GM23338 (cell line): ENCODE measurements at regions not wholly inside any gene's neighbourhood (a gene's known extent, or its start where the extent isn't known, plus 50 kb on each side); places are given as distances from the start of the nearest gene placed in this dataset.
"Not testable (repeated sequence)": the region's sequence is repeated elsewhere in the genome, so short reads cannot be mapped to it uniquely, and the experiment has no call there.

Experiments used
- ATAC-seq: fragments of 200-7000 bp; cut with Tn5 transposase; 3 replicates; pipeline ENCODE4 v1.9.1; 2020
- DNase-seq: peaks from one replicate; pipeline ENCODE4 v3.0.0-alpha.2; 2015; ENCODE audit warnings: low spot score
- H2AFZ ChIP-seq: fragments of 200-600 bp; sonication (generic); 2 replicates; pipeline ENCODE4 v1.8.0; 2016; ENCODE audit warnings: antibody characterized with exemption, mild to moderate bottlenecking, moderate library complexity
- H3F3A ChIP-seq: fragments of 200-600 bp; sonication (generic); replicated peaks from 2 replicates; pipeline ENCODE4 v1.8.0; 2017; ENCODE audit warnings: antibody characterized with exemption, mixed run types, low read depth
- H3K27ac ChIP-seq: fragments of 200-600 bp; sonication (generic); 2 replicates; pipeline ENCODE4 v1.6.1; 2016; ENCODE audit warnings: low read depth
- H3K27me3 ChIP-seq: fragments of 200-600 bp; sonication (generic); 2 replicates; pipeline ENCODE4 v1.8.0; 2016; ENCODE audit warnings: mild to moderate bottlenecking, mixed run types, moderate library complexity; ENCODE audit not compliant: insufficient read depth
- H3K36me3 ChIP-seq: fragments of 200-600 bp; sonication (generic); 2 replicates; pipeline ENCODE4 v1.8.0; 2016; ENCODE audit warnings: mild to moderate bottlenecking; ENCODE audit not compliant: insufficient read depth
- H3K4me1 ChIP-seq: fragments of 200-600 bp; sonication (generic); 2 replicates; pipeline ENCODE4 v1.8.0; 2016; ENCODE audit warnings: mild to moderate bottlenecking, moderate library complexity; ENCODE audit not compliant: insufficient read depth
- H3K4me2 ChIP-seq: fragments of 200-600 bp; sonication (generic); 2 replicates; pipeline ENCODE4 v1.7.1; 2017; ENCODE audit warnings: mixed run types
- H3K4me3 ChIP-seq: fragments of 200-600 bp; sonication (generic); 2 replicates; pipeline ENCODE4 v1.6.1; 2016; ENCODE audit warnings: mixed run types
- H3K79me2 ChIP-seq: fragments of 200-600 bp; sonication (generic); replicated peaks from 2 replicates; pipeline ENCODE4 v1.8.0; 2017; ENCODE audit warnings: mild to moderate bottlenecking; ENCODE audit not compliant: insufficient read depth
- H3K9me2 ChIP-seq: fragments of 200-600 bp; sonication (generic); 2 replicates; pipeline ENCODE4 v1.8.0; 2017; ENCODE audit not compliant: insufficient read depth
- H4K20me1 ChIP-seq: fragments of 200-600 bp; sonication (generic); replicated peaks from 2 replicates; pipeline ENCODE4 v1.8.0; 2017; ENCODE audit warnings: mild to moderate bottlenecking; ENCODE audit not compliant: insufficient read depth
- H3K27ac Mint-ChIP-seq: 2 replicates; pipeline ENCODE4 v1.8.0; 2020; ENCODE audit warnings: inconsistent platforms, mild to moderate bottlenecking, moderate library complexity, mixed read lengths
- H3K27me3 Mint-ChIP-seq: 3 replicates; pipeline ENCODE4 v1.8.0; 2022; ENCODE audit warnings: low read depth, mild to moderate bottlenecking, moderate library complexity, mixed read lengths, inconsistent platforms; ENCODE audit not compliant: insufficient read depth, poor library complexity
- H3K36me3 Mint-ChIP-seq: 3 replicates; pipeline ENCODE4 v1.8.0; 2021; ENCODE audit warnings: low read depth, mild to moderate bottlenecking, inconsistent platforms, moderate library complexity, mixed read lengths
- H3K4me1 Mint-ChIP-seq: 3 replicates; pipeline ENCODE4 v1.8.0; 2020; ENCODE audit warnings: mild to moderate bottlenecking, inconsistent platforms, mixed read lengths
- H3K4me3 Mint-ChIP-seq: 3 replicates; pipeline ENCODE4 v1.8.0; 2021; ENCODE audit warnings: moderate library complexity, mild to moderate bottlenecking, inconsistent platforms, mixed read lengths
- H3K9me3 Mint-ChIP-seq: 3 replicates; pipeline ENCODE4 v1.8.0; 2020; ENCODE audit warnings: moderate library complexity, mild to moderate bottlenecking, inconsistent platforms, mixed read lengths
- CREB1 ChIP-seq: fragments of 250-450 bp; sonication (Bioruptor Pico); IDR thresholded peaks from 2 replicates; pipeline ENCODE4 v1.5.0; 2020; ENCODE audit warnings: low read depth, mild to moderate bottlenecking, moderate library complexity
- CTCF ChIP-seq, 2 experiments: fragments of 200-600 bp in 1 of 2; sonication (generic) in 1 of 2; conservative IDR thresholded peaks; 2 replicates each; pipeline versions ENCODE4 v1.5.1 to v1.6.1; 2016 to 2017; ENCODE audit warnings: antibody characterized with exemption in 2 of 2, low read depth in 2 of 2, mild to moderate bottlenecking in 2 of 2, moderate library complexity in 1 of 2
- ETS1 ChIP-seq: IDR thresholded peaks from 2 replicates; pipeline ENCODE4 v1.6.1; 2016; ENCODE audit warnings: antibody characterized with exemption
- EZH2 ChIP-seq: fragments of 200-600 bp; sonication (generic); IDR thresholded peaks from one replicate; pipeline ENCODE4 v1.8.0; 2017; ENCODE audit warnings: antibody characterized with exemption, mild to moderate bottlenecking, low read depth; ENCODE audit not compliant: unreplicated experiment
- EZH2phosphoT487 ChIP-seq: fragments of 200-600 bp; sonication (generic); IDR thresholded peaks from one replicate; pipeline ENCODE4 v1.8.1; 2018; ENCODE audit warnings: antibody characterized with exemption; ENCODE audit not compliant: unreplicated experiment
- JUNB ChIP-seq: IDR thresholded peaks from one replicate; pipeline ENCODE4 v1.6.1; 2016; ENCODE audit warnings: antibody characterized with exemption; ENCODE audit not compliant: unreplicated experiment
- NANOG ChIP-seq: IDR thresholded peaks from 2 replicates; pipeline ENCODE4 v1.6.1; 2016; ENCODE audit warnings: antibody characterized with exemption, borderline replicate concordance
- POLR2AphosphoS5 ChIP-seq: IDR thresholded peaks from 2 replicates; pipeline ENCODE4 v1.6.1; 2016; ENCODE audit warnings: antibody characterized with exemption, low read depth
- REST ChIP-seq: IDR thresholded peaks from one replicate; pipeline ENCODE4 v1.6.1; 2018; ENCODE audit warnings: antibody characterized with exemption; ENCODE audit not compliant: unreplicated experiment
- ZNF114 ChIP-seq: fragments of 250-450 bp; sonication (Bioruptor Pico); IDR thresholded peaks from 2 replicates; pipeline ENCODE4 v1.5.0; 2020; ENCODE audit warnings: mild to moderate bottlenecking, moderate library complexity

GRCh38 chr4:141484298-141484697 lies 152.1 kb upstream of the IL15 start:
- not testable (repeated sequence) for H3K27me3 ChIP-seq, ATAC-seq, H3K27ac Mint-ChIP-seq, H3K36me3 Mint-ChIP-seq, H3K4me3 Mint-ChIP-seq, DNase-seq, H4K20me1 ChIP-seq, H3K9me2 ChIP-seq, H3K36me3 ChIP-seq, H3K79me2 ChIP-seq, H3K27me3 Mint-ChIP-seq, H3K4me1 ChIP-seq, H2AFZ ChIP-seq, H3K4me3 ChIP-seq, H3K27ac ChIP-seq, H3K4me2 ChIP-seq, H3F3A ChIP-seq, H3K4me1 Mint-ChIP-seq
- H3K9me3 Mint-ChIP-seq: peaks cover 38% of the 10 kb centered on the region

GRCh38 chr4:141486375-141486997 lies 149.9 kb upstream of the IL15 start:
- no peak for TF ChIP-seq POLR2AphosphoS5
- TF ChIP-seq EZH2phosphoT487: no peak
- no peak for TF ChIP-seq CTCF (conservative IDR thresholded peaks at IDR 0.05; ENCODE audit: low read depth in 2 of 2)
- TF ChIP-seq JUNB: no peak
- TF ChIP-seq ETS1: no peak
- no peak for TF ChIP-seq ZNF114 (CRISPR knock-in tag)
- TF ChIP-seq EZH2: no peak
- no peak for TF ChIP-seq CREB1 (CRISPR knock-in tag)
- TF ChIP-seq REST: no peak
- no peak for TF ChIP-seq NANOG
- Mint-ChIP-seq H3K27ac (no peak overlapping the region), H3K27me3 (peaks cover 4% of the 10 kb centered on the region), H3K36me3 (peaks cover 5% of the 10 kb centered on the region; the same call in 2 of the 3 replicates), H3K4me1 (no peaks in the 10 kb centered on the region), H3K9me3 (peaks cover 20% of the 10 kb centered on the region), H3K4me3 (no peak overlapping the region)
- H3F3A ChIP-seq: no peaks in the 10 kb centered on the region
- DNase-seq (no peak), ATAC-seq (no peak)
- H3K4me2 ChIP-seq: no peak overlapping the region
- H3K4me1 ChIP-seq: no peaks in the 10 kb centered on the region
- no peaks in the 10 kb centered on the region for H3K79me2 ChIP-seq
- H3K36me3 ChIP-seq: no peaks in the 10 kb centered on the region
- no peaks in the 10 kb centered on the region for H3K27me3 ChIP-seq
- H2AFZ ChIP-seq: no peak overlapping the region
- H4K20me1 ChIP-seq: no peaks in the 10 kb centered on the region
- 0 out of 2 replicates have a peak, but pooled peaks cover 4% of the 10 kb centered on the region for H3K9me2 ChIP-seq
- H3K27ac ChIP-seq: no peak overlapping the region
- no peak overlapping the region for H3K4me3 ChIP-seq
